Peyer's patch (tissue), 4 donors: ENCODE measurements at regions not wholly inside any gene's neighbourhood (a gene's known extent, or its start where the extent isn't known, plus 50 kb on each side); places are given as distances from the start of the nearest gene placed in this dataset.

Experiments used
- DNase-seq, 3 donors: peaks; one replicate each; pipeline ENCODE4 v3.0.0-alpha.2; 2017 to 2019
- H3K27ac ChIP-seq, 4 donors: fragments of 200-600 bp; sonication (generic); one replicate each; pipeline ENCODE4 v1.5.1; 2016 to 2019
- H3K27me3 ChIP-seq, 2 donors: fragments of 200-600 bp; sonication (generic); one replicate each; pipeline ENCODE4 v1.5.1; 2019
- H3K36me3 ChIP-seq, 3 donors: fragments of 200-600 bp; sonication (generic); one replicate each; pipeline ENCODE4 v1.5.1; 2016 to 2019
- H3K4me1 ChIP-seq, 4 donors: fragments of 200-600 bp; sonication (generic); one replicate each; pipeline ENCODE4 v1.5.1; 2016 to 2019
- H3K4me3 ChIP-seq, 4 donors: fragments of 200-600 bp; sonication (generic); 1 replicate in 3 of 4; 2 replicates in 1 of 4; pipeline ENCODE4 v1.5.1; 2016 to 2019; ENCODE audit warnings: mild to moderate bottlenecking in 1 of 4
- H3K9me3 ChIP-seq, 4 donors: fragments of 200-600 bp; sonication (generic); one replicate each; pipeline ENCODE4 v1.5.1; 2016 to 2019; ENCODE audit warnings: mild to moderate bottlenecking in 1 of 4
- POLR2A ChIP-seq, 2 donors: fragments of 450-650 bp; IDR thresholded peaks; one replicate each; pipeline ENCODE4 v1.5.1; 2017; ENCODE audit warnings: antibody characterized with exemption in 2 of 2, mild to moderate bottlenecking in 2 of 2, moderate library complexity in 2 of 2
- TF ChIP-seq, protein P1 (sequence below), 6 experiments: fragments of 450-650 bp in 4 of 6; fragments of 200-600 bp in 2 of 6; sonication (generic) in 1 of 6; IDR thresholded peaks; one replicate each; pipeline ENCODE4 v1.5.1; 2017 to 2019; ENCODE audit warnings: antibody characterized with exemption in 6 of 6, mild to moderate bottlenecking in 3 of 6, moderate library complexity in 1 of 6

DNA sequence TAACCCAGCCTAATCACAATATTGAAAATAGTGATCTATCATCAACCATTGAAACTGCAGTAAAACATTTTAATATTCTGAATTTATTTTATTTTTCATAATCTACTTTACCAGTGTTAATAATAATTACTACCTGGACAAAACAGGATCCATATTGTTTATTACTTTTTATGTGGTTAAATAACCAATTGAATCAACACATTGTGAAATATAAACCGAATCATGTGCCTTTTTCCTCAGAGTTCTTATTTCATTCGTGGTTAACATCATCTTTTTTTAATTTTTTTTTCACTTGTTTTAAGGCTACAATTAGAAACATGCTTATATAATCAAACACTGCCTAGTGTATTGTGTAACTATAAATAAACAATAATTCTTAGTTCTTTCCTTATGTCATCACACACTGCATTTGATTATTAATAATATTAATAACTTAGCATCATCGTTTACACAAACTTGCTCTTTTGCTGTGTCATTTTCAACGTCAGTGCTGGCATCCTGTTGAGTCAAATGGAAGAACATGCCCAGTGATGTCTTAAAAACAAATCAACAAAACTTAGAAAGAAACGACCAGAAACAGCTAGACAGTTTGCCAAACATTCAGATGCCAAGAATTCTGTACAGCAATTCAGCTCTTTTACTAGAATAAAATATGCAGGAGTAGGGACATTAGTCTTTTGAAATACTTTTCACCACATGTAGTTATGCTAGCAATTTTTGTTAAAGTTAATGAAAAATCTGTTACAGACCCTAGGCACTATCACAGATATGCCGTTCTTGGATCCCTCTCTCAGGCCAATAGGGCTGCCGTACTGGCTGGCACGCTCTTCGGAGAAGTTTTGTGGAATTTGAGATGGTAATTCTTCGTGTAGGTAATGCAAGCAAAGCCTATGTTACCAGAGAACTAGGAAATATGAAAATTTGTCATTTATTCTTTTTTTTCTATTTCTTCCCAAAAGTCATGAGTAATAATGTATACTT is 330.4 kb upstream of the SEMA3A start:
- H3K36me3 ChIP-seq = no peaks in the 10 kb centered on the region
- H3K27ac ChIP-seq = no peak overlapping the region
- no peak overlapping the region for H3K4me3 ChIP-seq
- H3K9me3 ChIP-seq = no peaks in the 10 kb centered on the region
- TF ChIP-seq, protein P1, sequence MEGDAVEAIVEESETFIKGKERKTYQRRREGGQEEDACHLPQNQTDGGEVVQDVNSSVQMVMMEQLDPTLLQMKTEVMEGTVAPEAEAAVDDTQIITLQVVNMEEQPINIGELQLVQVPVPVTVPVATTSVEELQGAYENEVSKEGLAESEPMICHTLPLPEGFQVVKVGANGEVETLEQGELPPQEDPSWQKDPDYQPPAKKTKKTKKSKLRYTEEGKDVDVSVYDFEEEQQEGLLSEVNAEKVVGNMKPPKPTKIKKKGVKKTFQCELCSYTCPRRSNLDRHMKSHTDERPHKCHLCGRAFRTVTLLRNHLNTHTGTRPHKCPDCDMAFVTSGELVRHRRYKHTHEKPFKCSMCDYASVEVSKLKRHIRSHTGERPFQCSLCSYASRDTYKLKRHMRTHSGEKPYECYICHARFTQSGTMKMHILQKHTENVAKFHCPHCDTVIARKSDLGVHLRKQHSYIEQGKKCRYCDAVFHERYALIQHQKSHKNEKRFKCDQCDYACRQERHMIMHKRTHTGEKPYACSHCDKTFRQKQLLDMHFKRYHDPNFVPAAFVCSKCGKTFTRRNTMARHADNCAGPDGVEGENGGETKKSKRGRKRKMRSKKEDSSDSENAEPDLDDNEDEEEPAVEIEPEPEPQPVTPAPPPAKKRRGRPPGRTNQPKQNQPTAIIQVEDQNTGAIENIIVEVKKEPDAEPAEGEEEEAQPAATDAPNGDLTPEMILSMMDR (IDR thresholded peaks at IDR 0.05) = no peak
- no peak for TF ChIP-seq POLR2A (IDR thresholded peaks at IDR 0.05)
- peak in 1 of 3 donors; percentile 42 for DNase-seq
- H3K27me3 ChIP-seq = no peaks in the 10 kb centered on the region
- no peaks in the 10 kb centered on the region for H3K4me1 ChIP-seq

DNA sequence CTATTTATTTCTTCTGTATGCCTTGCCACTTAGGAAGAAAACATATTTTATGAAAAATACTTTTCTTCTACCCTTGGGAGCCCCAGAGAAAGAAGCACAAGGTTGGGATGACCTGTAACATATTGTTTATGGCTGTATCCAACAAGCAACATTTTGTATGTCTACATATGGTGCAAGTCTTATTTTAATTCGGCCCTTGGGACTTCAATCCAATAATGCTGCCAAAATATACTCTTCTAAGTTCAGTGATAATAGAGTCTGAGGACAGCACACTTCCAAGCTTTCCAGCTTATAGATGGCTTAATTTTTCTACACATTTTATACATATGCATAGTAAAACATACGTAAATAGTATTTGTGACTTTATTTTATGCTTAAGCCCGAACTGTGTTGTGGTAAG is 318.5 kb upstream of the SEMA3A start:
- H3K4me1 ChIP-seq = no peaks in the 10 kb centered on the region
- H3K27me3 ChIP-seq = no peaks in the 10 kb centered on the region
- no peaks in the 10 kb centered on the region for H3K9me3 ChIP-seq
- H3K4me3 ChIP-seq = no peak overlapping the region
- no peak overlapping the region for H3K27ac ChIP-seq
- no peaks in the 10 kb centered on the region for H3K36me3 ChIP-seq
- no peak for DNase-seq
- TF ChIP-seq, protein P1 (IDR thresholded peaks at IDR 0.05) = no peak
- no peak for TF ChIP-seq POLR2A (IDR thresholded peaks at IDR 0.05)

GRCh38 chr7:84512055-84512454 is 317.5 kb upstream of the SEMA3A start:
- no peak for TF ChIP-seq POLR2A (IDR thresholded peaks at IDR 0.05)
- TF ChIP-seq, protein P1 (IDR thresholded peaks at IDR 0.05) = no peak
- Histone ChIP-seq H3K27me3 (no peaks in the 10 kb centered on the region), H3K27ac (no peak overlapping the region), H3K36me3 (no peaks in the 10 kb centered on the region), H3K9me3 (no peaks in the 10 kb centered on the region), H3K4me3 (no peak overlapping the region), H3K4me1 (no peaks in the 10 kb centered on the region)
- DNase-seq = no peak

DNA sequence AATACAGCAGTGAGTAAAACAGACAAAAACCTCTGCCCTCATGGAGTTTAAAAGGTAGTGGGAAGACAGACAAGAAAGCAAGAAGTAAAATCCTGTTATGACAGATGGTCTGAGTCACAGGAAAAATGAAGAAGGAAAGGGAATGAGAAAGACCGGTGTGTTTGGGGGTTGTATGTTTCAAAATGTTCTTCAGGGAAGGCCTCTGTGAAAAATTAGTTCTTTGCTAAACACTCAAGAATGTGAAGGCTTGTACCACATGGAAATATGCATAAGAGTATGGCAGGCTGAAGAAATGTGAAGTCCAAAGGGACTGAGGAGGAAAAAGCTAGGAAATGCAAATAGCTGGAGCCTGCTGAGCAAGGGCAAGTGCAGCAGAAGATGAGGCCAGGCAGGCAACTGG is 315.9 kb upstream of the SEMA3A start:
- TF ChIP-seq POLR2A (IDR thresholded peaks at IDR 0.05) = no peak
- TF ChIP-seq, protein P1 (IDR thresholded peaks at IDR 0.05) = no peak
- no peak overlapping the region for H3K4me3 ChIP-seq
- no peaks in the 10 kb centered on the region for H3K9me3 ChIP-seq
- no peaks in the 10 kb centered on the region for H3K27me3 ChIP-seq
- H3K4me1 ChIP-seq = no peaks in the 10 kb centered on the region
- no peak overlapping the region for H3K27ac ChIP-seq
- no peaks in the 10 kb centered on the region for H3K36me3 ChIP-seq
- no peak for DNase-seq

GRCh38 chr7:84509522-84509921 is 314.9 kb upstream of the SEMA3A start:
- H3K27ac ChIP-seq = no peak overlapping the region
- H3K9me3 ChIP-seq = no peaks in the 10 kb centered on the region
- no peaks in the 10 kb centered on the region for H3K27me3 ChIP-seq
- H3K4me1 ChIP-seq = no peaks in the 10 kb centered on the region
- DNase-seq = no peak
- H3K4me3 ChIP-seq = no peak overlapping the region
- TF ChIP-seq, protein P1 (IDR thresholded peaks at IDR 0.05) = no peak
- no peak for TF ChIP-seq POLR2A (IDR thresholded peaks at IDR 0.05)
- H3K36me3 ChIP-seq = no peaks in the 10 kb centered on the region
